Astrocyte (in vitro differentiated cells and primary cell): ENCODE measurements at regions not wholly inside any gene's neighbourhood (a gene's known extent, or its start where the extent isn't known, plus 50 kb on each side); places are given as distances from the start of the nearest gene placed in this dataset.

ENCODE experiments used
- EZH2 ChIP-seq: IDR thresholded peaks from 2 replicates; pipeline ENCODE4 v1.6.1; 2012; ENCODE audit warnings: mild to moderate bottlenecking, low read length, inconsistent platforms; ENCODE audit not compliant: insufficient read depth
- TF ChIP-seq, protein P1 (sequence below): IDR thresholded peaks from 2 replicates; pipeline ENCODE4 v1.5.1; 2011; ENCODE audit warnings: low read depth, mild to moderate bottlenecking, inconsistent platforms, low read length, moderate library complexity; ENCODE audit not compliant: insufficient read depth

GRCh38 chr15:95138604-95139270, 907.4 kb downstream of the MCTP2 start:
- TF ChIP-seq EZH2: no peak
- TF ChIP-seq, protein P1, sequence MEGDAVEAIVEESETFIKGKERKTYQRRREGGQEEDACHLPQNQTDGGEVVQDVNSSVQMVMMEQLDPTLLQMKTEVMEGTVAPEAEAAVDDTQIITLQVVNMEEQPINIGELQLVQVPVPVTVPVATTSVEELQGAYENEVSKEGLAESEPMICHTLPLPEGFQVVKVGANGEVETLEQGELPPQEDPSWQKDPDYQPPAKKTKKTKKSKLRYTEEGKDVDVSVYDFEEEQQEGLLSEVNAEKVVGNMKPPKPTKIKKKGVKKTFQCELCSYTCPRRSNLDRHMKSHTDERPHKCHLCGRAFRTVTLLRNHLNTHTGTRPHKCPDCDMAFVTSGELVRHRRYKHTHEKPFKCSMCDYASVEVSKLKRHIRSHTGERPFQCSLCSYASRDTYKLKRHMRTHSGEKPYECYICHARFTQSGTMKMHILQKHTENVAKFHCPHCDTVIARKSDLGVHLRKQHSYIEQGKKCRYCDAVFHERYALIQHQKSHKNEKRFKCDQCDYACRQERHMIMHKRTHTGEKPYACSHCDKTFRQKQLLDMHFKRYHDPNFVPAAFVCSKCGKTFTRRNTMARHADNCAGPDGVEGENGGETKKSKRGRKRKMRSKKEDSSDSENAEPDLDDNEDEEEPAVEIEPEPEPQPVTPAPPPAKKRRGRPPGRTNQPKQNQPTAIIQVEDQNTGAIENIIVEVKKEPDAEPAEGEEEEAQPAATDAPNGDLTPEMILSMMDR: no peak
